HepG2 (cell line): ENCODE measurements at regions not wholly inside any gene's neighbourhood (a gene's known extent, or its start where the extent isn't known, plus 50 kb on each side); places are given as distances from the start of the nearest gene placed in this dataset.

Experiments
- CSRNP2 ChIP-seq: sonication (generic); formaldehyde crosslinking; conservative IDR thresholded peaks from 2 replicates; pipeline ENCODE4 v1.8.0; 2022; ENCODE audit warnings: low read depth, missing genetic modification reagents
- DBP ChIP-seq: sonication (generic); formaldehyde crosslinking; IDR thresholded peaks from 2 replicates; pipeline ENCODE4 v1.4.0; 2020; ENCODE audit warnings: missing genetic modification reagents; ENCODE audit errors: not compliant biosample characterization
- EED ChIP-seq: sonication (generic); formaldehyde crosslinking; IDR thresholded peaks from 2 replicates; pipeline ENCODE4 v1.5.0; 2020; ENCODE audit warnings: mild to moderate bottlenecking, missing genetic modification reagents
- FOXP1 ChIP-seq, 2 experiments: fragments of 450-650 bp in 1 of 2; IDR thresholded peaks; 2 replicates each; pipeline ENCODE4 v1.6.1; 2017 to 2018; ENCODE audit warnings: antibody characterized with exemption in 1 of 2
- HNF1B ChIP-seq: sonication (generic); formaldehyde crosslinking; IDR thresholded peaks from 2 replicates; pipeline ENCODE4 v1.5.1; 2020; ENCODE audit warnings: mild to moderate bottlenecking, moderate library complexity, missing genetic modification reagents
- HOXA7 ChIP-seq: sonication (generic); formaldehyde crosslinking; IDR thresholded peaks from 2 replicates; pipeline ENCODE4 v1.8.1; 2022; ENCODE audit warnings: mild to moderate bottlenecking, missing genetic modification reagents, moderate library complexity
- KAT8 ChIP-seq: IDR thresholded peaks from 2 replicates; pipeline ENCODE4 v1.6.1; 2016; ENCODE audit warnings: missing genetic modification reagents, missing compliant biosample characterization
- KLF13 ChIP-seq: sonication (generic); formaldehyde crosslinking; IDR thresholded peaks from 2 replicates; pipeline ENCODE4 v1.4.0; 2020; ENCODE audit warnings: mild to moderate bottlenecking, missing genetic modification reagents
- MAFK ChIP-seq, 2 experiments: IDR thresholded peaks in 1 of 2; conservative IDR thresholded peaks in 1 of 2; 2 replicates each; pipeline ENCODE4 v1.6.1; 2011; ENCODE audit warnings: improper control_type of control experiment in 2 of 2, low read length in 2 of 2
- RAD51 ChIP-seq: fragments of 450-650 bp; IDR thresholded peaks from 2 replicates; pipeline ENCODE4 v1.6.1; 2016; ENCODE audit warnings: borderline replicate concordance
- RFX5 ChIP-seq: IDR thresholded peaks from 2 replicates; pipeline ENCODE4 v1.6.1; 2011; ENCODE audit warnings: low read depth, low read length, improper control_type of control experiment
- SMARCE1 ChIP-seq: fragments of 450-650 bp; IDR thresholded peaks from 2 replicates; pipeline ENCODE4 v1.6.1; 2017; ENCODE audit warnings: borderline replicate concordance
- STAT5B ChIP-seq: sonication (generic); formaldehyde crosslinking; IDR thresholded peaks from 2 replicates; pipeline ENCODE4 v1.4.0; 2020; ENCODE audit warnings: missing genetic modification reagents
- TAF1 ChIP-seq: sonication (generic); formaldehyde crosslinking; IDR thresholded peaks from 2 replicates; pipeline ENCODE4 v1.4.0; 2020; ENCODE audit warnings: missing genetic modification reagents
- TBX3 ChIP-seq: fragments of 450-650 bp; IDR thresholded peaks from 2 replicates; pipeline ENCODE4 v1.6.1; 2017; ENCODE audit warnings: antibody characterized with exemption, mild to moderate bottlenecking, inconsistent platforms, borderline replicate concordance
- TCF7L2 ChIP-seq: IDR thresholded peaks from 2 replicates; pipeline ENCODE4 v1.6.1; 2011; ENCODE audit warnings: mild to moderate bottlenecking, low read depth, low read length, moderate library complexity
- TEAD2 ChIP-seq: sonication (generic); formaldehyde crosslinking; IDR thresholded peaks from 2 replicates; pipeline ENCODE4 v1.9.0; 2021; ENCODE audit warnings: missing genetic modification reagents
- XRCC5 ChIP-seq: fragments of 200-400 bp; formaldehyde crosslinking; optimal IDR thresholded peaks from 2 replicates; pipeline ENCODE3; 2017; ENCODE audit warnings: mild to moderate bottlenecking, low read length
- ZMAT5 ChIP-seq: sonication (generic); formaldehyde crosslinking; IDR thresholded peaks from 2 replicates; pipeline ENCODE4 v1.5.0; 2020; ENCODE audit warnings: mild to moderate bottlenecking, low read depth, missing genetic modification reagents, borderline replicate concordance
- ZNF430 ChIP-seq: sonication (generic); formaldehyde crosslinking; IDR thresholded peaks from 2 replicates; pipeline ENCODE4 v1.9.0; 2021; ENCODE audit warnings: mild to moderate bottlenecking, missing genetic modification reagents
- ZNF530 ChIP-seq: sonication (generic); formaldehyde crosslinking; IDR thresholded peaks from 2 replicates; pipeline ENCODE4 v1.5.0; 2020; ENCODE audit warnings: low read depth, mild to moderate bottlenecking, missing genetic modification reagents
- ZNF567 ChIP-seq: sonication (generic); formaldehyde crosslinking; IDR thresholded peaks from 2 replicates; pipeline ENCODE4 v1.8.1; 2023; ENCODE audit warnings: mild to moderate bottlenecking, missing genetic modification reagents, borderline replicate concordance
- ZZZ3 ChIP-seq: sonication (generic); formaldehyde crosslinking; IDR thresholded peaks from 2 replicates; pipeline ENCODE4 v1.4.0; 2020; ENCODE audit warnings: missing genetic modification reagents, mild to moderate bottlenecking, borderline replicate concordance

- no peak for TF ChIP-seq HNF1B
- TF ChIP-seq RFX5: no peak
- TF ChIP-seq KAT8 (CRISPR knock-in tag): peak; percentile 39; the same call in 1 of the 2 replicates
- no peak for TF ChIP-seq MAFK (conservative IDR thresholded peaks at IDR 0.05 in 1 of 2, IDR thresholded peaks at IDR 0.05 in 1 of 2; ENCODE audit: low read length in 2 of 2)
- no peak for TF ChIP-seq KLF13
- 0 out of 2 replicates have a peak, but pooled peaks have one; percentile 32 for TF ChIP-seq ZNF567 (CRISPR knock-in tag)
- no peak for TF ChIP-seq TEAD2 (CRISPR knock-in tag)
- no peak for TF ChIP-seq EED (CRISPR knock-in tag)
- no peak for TF ChIP-seq TAF1 (CRISPR knock-in tag)
- TF ChIP-seq SMARCE1: no peak
- TF ChIP-seq STAT5B: no peak
- TF ChIP-seq CSRNP2 (CRISPR knock-in tag): no peak
- TF ChIP-seq ZMAT5 (CRISPR knock-in tag): no peak
- TF ChIP-seq XRCC5: peak; percentile 72
- TF ChIP-seq TCF7L2: no peak
- no peak for TF ChIP-seq ZNF430
- TF ChIP-seq DBP (CRISPR knock-in tag): no peak
- peak; percentile 69; the same call in 1 of the 2 replicates for TF ChIP-seq TBX3
- peak; percentile 95 for TF ChIP-seq FOXP1 (IDR thresholded peaks at IDR 0.05)
- TF ChIP-seq FOXP1 (CRISPR knock-in tag; IDR thresholded peaks at IDR 0.05): peak; percentile 100
- no peak for TF ChIP-seq RAD51
- TF ChIP-seq HOXA7 (CRISPR knock-in tag): no peak
- TF ChIP-seq ZNF530 (CRISPR knock-in tag): no peak
- no peak for TF ChIP-seq ZZZ3 (CRISPR knock-in tag)
Measured at GRCh38 chr2:88321449-88322248, 130.8 kb downstream of the FOXI3 start (continued).
